Activated CD4-positive, alpha-beta T cell treated with anti-CD3 and anti-CD28 coated beads, Interleukin-2, amount 10 ng/mL, durations not matched to agents 7 days and 5 days (primary cell): ENCODE measurements at regions not wholly inside any gene's neighbourhood (a gene's known extent, or its start where the extent isn't known, plus 50 kb on each side); places are given as distances from the start of the nearest gene placed in this dataset.

Source experiments
- CTCF ChIA-PET: fragments of 350-600 bp; sonication (Branson Sonifier 250); formaldehyde crosslinking; loops from one replicate; lab custom pipeline; 2021; ENCODE audit warnings: antibody characterized with exemption; lab: Charles Lee
- POLR2A ChIA-PET: fragments of 350-600 bp; sonication (Branson Sonifier 250); formaldehyde crosslinking; loops from one replicate; lab custom pipeline; 2021; ENCODE audit warnings: antibody characterized with exemption; lab: Charles Lee
- DNase-seq: peaks from one replicate; pipeline ENCODE4 v3.0.0-alpha.2; 2020
- H3K27ac Mint-ChIP-seq: one replicate; pipeline ENCODE4 v1.8.0; 2021; ENCODE audit warnings: mild to moderate bottlenecking, moderate library complexity, mixed read lengths
- H3K27me3 Mint-ChIP-seq: one replicate; pipeline ENCODE4 v1.8.0; 2021; ENCODE audit warnings: mixed read lengths
- H3K36me3 Mint-ChIP-seq: one replicate; pipeline ENCODE4 v1.8.0; 2021; ENCODE audit warnings: low read depth, mixed read lengths
- H3K4me1 Mint-ChIP-seq: one replicate; pipeline ENCODE4 v1.8.0; 2021; ENCODE audit warnings: mixed read lengths
- H3K4me3 Mint-ChIP-seq: one replicate; pipeline ENCODE4 v1.8.0; 2021; ENCODE audit warnings: mild to moderate bottlenecking, moderate library complexity, mixed read lengths
- H3K9me3 Mint-ChIP-seq: one replicate; pipeline ENCODE4 v1.8.0; 2021; ENCODE audit warnings: mixed read lengths

DNA sequence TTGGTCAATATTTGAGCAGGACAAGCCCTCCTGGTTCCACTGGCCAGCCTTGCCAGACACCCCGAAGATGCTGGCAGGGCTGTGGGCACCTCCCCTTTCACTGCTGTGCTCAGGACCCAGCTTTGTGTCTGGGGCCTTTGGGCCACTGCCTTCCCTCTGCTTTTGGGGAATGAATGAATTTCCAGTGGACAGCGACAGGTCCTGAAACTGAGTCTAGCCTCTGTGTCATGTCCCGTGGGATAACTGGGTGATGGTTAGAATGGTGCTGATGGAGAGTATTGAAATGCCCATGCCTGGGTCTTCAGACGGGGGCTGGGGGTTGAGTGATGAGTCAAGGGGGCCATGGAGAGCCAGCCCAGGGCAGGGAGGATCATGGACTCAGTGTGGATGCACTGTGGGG is 135.8 kb downstream of the FOXL1 start:
- DNase-seq, result no peak
- H3K27ac Mint-ChIP-seq, result no peak overlapping the region
- no peaks in the 10 kb centered on the region for H3K9me3 Mint-ChIP-seq
- ChIA-PET POLR2A (no interaction called here), CTCF (no interaction called here)
- no peak overlapping the region for H3K4me3 Mint-ChIP-seq
- H3K4me1 Mint-ChIP-seq, result no peaks in the 10 kb centered on the region
- no peaks in the 10 kb centered on the region for H3K36me3 Mint-ChIP-seq
- peaks cover 3% of the 10 kb centered on the region for H3K27me3 Mint-ChIP-seq

DNA sequence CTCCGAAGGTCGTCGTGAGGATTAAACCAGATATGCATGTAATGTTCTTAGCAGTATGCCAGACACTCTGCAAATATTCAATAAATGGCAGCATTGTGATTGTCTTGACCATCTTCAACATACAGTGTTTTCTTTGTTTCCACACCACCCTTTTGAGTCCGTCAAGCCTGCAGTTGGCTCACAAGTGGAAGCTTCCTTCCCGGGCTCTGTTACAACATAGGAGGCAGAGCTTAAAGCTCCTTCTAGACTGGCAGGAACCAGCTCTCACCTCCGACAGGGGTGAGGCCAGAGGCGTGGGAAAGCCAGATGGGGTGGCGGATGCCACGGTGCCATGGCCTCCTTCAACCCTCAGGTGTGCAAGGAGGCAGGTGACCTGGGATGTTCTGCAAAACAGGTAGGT is 138.3 kb downstream of the FOXL1 start:
- Mint-ChIP-seq H3K9me3 (no peaks in the 10 kb centered on the region), H3K4me1 (no peaks in the 10 kb centered on the region), H3K27me3 (peaks cover 3% of the 10 kb centered on the region), H3K27ac (no peak overlapping the region), H3K4me3 (no peak overlapping the region), H3K36me3 (no peaks in the 10 kb centered on the region)
- POLR2A ChIA-PET, result no interaction called here
- no peak for DNase-seq
- CTCF ChIA-PET, result no interaction called here

DNA sequence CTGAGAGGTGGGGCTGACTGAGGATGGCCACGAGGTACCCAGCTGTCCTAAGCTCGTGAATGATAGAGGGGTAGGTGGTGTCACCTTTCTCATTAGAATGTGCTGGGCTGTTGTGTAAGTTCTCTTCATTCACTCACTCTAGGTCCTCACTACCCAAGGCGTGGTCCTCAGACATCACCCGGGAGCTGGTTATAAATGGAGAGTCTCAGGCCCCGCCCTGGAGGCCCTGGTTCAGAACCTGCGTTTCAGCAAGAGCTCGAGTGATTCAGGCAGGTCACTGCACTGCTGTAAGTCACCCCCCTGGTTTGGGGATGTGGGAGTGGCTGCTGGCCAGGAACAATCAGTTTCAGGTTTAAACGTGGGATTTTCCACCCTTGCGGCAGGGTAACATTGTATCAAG is 139.8 kb downstream of the FOXL1 start:
- ChIA-PET POLR2A (no interaction called here), CTCF (no interaction called here)
- Mint-ChIP-seq H3K9me3 (no peaks in the 10 kb centered on the region), H3K36me3 (no peaks in the 10 kb centered on the region), H3K4me3 (no peak overlapping the region), H3K27ac (no peak overlapping the region), H3K4me1 (no peaks in the 10 kb centered on the region), H3K27me3 (peaks cover 3% of the 10 kb centered on the region)
- DNase-seq, result no peak

DNA sequence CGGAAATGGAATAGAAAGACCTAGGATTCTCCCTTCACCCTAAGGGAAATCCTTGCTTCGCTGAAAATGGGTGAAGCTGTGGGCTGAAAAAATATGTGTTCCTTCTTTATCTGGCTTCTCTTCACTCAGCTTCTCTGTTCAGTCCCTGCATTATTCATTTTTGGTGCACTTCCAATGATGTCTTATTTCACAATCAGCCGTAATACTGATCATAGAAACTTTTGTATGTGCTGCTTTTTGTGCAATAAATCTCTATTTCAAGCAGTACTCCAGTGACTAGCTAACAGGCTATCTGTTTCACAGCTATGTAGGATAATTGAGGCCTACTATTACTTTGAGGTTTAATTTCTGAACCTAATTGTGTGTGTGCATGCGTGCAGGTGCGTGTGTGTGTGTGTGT is 144.6 kb downstream of the FOXL1 start:
- ChIA-PET CTCF (no interaction called here), POLR2A (interaction anchor here (0.6 kb wide), 1 partner anchor 11 kb away, joined by 3 read pairs; no protein-coding TSS in a partner anchor)
- Mint-ChIP-seq H3K27ac (no peak overlapping the region), H3K9me3 (no peaks in the 10 kb centered on the region), H3K36me3 (no peaks in the 10 kb centered on the region), H3K27me3 (peaks cover 3% of the 10 kb centered on the region), H3K4me3 (no peak overlapping the region), H3K4me1 (no peaks in the 10 kb centered on the region)
- DNase-seq, result no peak

GRCh38 chr16:86723689-86724088 is 145.3 kb downstream of the FOXL1 start:
- ChIA-PET POLR2A (no interaction called here), CTCF (no interaction called here)
- DNase-seq, result no peak
- no peaks in the 10 kb centered on the region for H3K36me3 Mint-ChIP-seq
- H3K4me1 Mint-ChIP-seq, result no peaks in the 10 kb centered on the region
- no peak overlapping the region for H3K27ac Mint-ChIP-seq
- H3K9me3 Mint-ChIP-seq, result no peaks in the 10 kb centered on the region
- H3K27me3 Mint-ChIP-seq, result peaks cover 3% of the 10 kb centered on the region
- no peak overlapping the region for H3K4me3 Mint-ChIP-seq

DNA sequence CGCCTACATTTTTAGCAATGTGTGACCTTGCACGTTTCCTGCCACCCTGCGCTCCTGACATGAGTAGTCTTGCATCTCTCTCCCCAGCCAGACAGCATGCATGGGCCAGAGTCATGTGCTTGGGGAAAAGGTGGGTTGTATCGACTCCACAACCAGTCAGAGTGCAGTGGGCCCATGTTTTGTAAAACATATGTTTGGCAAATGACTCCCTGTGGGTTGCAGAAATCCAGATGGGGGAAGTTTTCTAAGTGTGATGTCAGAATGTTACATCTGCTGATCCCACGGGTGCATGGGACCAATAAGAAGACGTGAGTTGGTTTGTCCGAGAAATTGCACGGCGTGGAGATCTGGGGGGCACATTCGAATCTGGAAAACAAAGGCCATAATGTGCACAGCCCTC is 147.1 kb downstream of the FOXL1 start:
- no peaks in the 10 kb centered on the region for H3K4me1 Mint-ChIP-seq
- H3K27ac Mint-ChIP-seq, result no peak overlapping the region
- DNase-seq, result no peak
- no peak overlapping the region for H3K4me3 Mint-ChIP-seq
- H3K27me3 Mint-ChIP-seq, result peaks cover 3% of the 10 kb centered on the region
- ChIA-PET CTCF (interaction anchor here (0.7 kb wide), 1 partner anchor 493 kb away, joined by 3 read pairs; no protein-coding TSS in a partner anchor), POLR2A (no interaction called here)
- H3K9me3 Mint-ChIP-seq, result no peaks in the 10 kb centered on the region
- H3K36me3 Mint-ChIP-seq, result no peaks in the 10 kb centered on the region

- ChIA-PET POLR2A (no interaction called here), CTCF (no interaction called here)
- Mint-ChIP-seq H3K36me3 (no peaks in the 10 kb centered on the region), H3K4me1 (no peaks in the 10 kb centered on the region), H3K9me3 (no peaks in the 10 kb centered on the region), H3K4me3 (no peak overlapping the region), H3K27ac (no peak overlapping the region), H3K27me3 (peaks cover 7% of the 10 kb centered on the region)
- DNase-seq, result no peak
These were observed 148.0 kb downstream of the FOXL1 start for GRCh38 chr16:86726340-86726739.

GRCh38 chr16:86727131-86727530 is 148.8 kb downstream of the FOXL1 start:
- Mint-ChIP-seq H3K4me1 (no peaks in the 10 kb centered on the region), H3K27ac (no peak overlapping the region), H3K4me3 (no peak overlapping the region), H3K9me3 (no peaks in the 10 kb centered on the region), H3K36me3 (no peaks in the 10 kb centered on the region), H3K27me3 (peaks cover 14% of the 10 kb centered on the region)
- ChIA-PET POLR2A (no interaction called here), CTCF (no interaction called here)
- DNase-seq, result no peak

DNA sequence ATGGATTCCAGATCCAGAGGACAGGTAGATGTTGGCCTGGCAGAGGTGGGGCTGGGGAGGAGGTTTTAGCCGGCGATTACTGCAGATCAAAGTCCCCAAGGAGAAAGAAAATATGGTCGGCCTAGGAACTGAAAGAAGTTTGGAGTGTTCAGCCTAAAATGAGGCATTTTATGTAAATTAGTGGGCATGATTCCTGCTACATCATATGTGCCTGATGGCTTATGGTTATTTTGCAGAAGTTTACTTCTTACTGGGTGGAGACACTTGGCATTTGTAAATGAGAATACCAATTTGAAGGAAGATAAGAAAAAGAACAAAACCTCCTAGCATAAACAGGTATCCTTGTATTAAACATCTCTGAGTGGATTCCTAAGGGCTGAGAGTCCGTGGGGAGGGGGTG is 149.3 kb downstream of the FOXL1 start:
- no peak overlapping the region for H3K27ac Mint-ChIP-seq
- H3K9me3 Mint-ChIP-seq, result no peaks in the 10 kb centered on the region
- no peaks in the 10 kb centered on the region for H3K36me3 Mint-ChIP-seq
- no peak for DNase-seq
- CTCF ChIA-PET, result no interaction called here
- POLR2A ChIA-PET, result no interaction called here
- peaks cover 17% of the 10 kb centered on the region for H3K27me3 Mint-ChIP-seq
- no peak overlapping the region for H3K4me3 Mint-ChIP-seq
- no peaks in the 10 kb centered on the region for H3K4me1 Mint-ChIP-seq

DNA sequence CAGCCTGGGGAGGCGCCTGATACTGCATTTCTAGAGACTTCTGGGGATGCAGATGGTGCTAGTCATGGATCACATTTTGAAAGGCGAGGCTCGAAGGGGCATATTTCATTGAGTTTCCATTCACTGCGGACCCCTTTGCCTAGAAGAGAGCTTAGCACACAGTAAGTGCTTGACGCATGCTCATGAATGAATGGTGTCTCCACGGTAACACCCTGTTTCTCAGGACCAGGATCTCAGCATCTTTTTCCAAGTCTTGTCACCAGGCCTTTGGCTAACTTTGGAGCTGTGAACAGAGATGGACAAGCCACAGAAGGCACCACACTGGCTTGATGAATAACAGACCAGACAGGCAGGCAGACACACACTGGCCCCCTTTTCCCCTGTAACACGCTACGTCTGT is 151.3 kb downstream of the FOXL1 start:
- no peak for DNase-seq
- peaks cover 31% of the 10 kb centered on the region for H3K27me3 Mint-ChIP-seq
- no peaks in the 10 kb centered on the region for H3K36me3 Mint-ChIP-seq
- H3K4me3 Mint-ChIP-seq, result no peak overlapping the region
- no peaks in the 10 kb centered on the region for H3K9me3 Mint-ChIP-seq
- CTCF ChIA-PET, result no interaction called here
- POLR2A ChIA-PET, result no interaction called here
- H3K4me1 Mint-ChIP-seq, result no peaks in the 10 kb centered on the region
- H3K27ac Mint-ChIP-seq, result no peak overlapping the region

GRCh38 chr16:86730086-86730485 is 151.7 kb downstream of the FOXL1 start:
- H3K27me3 Mint-ChIP-seq, result peaks cover 31% of the 10 kb centered on the region
- H3K27ac Mint-ChIP-seq, result no peak overlapping the region
- H3K4me1 Mint-ChIP-seq, result no peaks in the 10 kb centered on the region
- no peaks in the 10 kb centered on the region for H3K36me3 Mint-ChIP-seq
- no peaks in the 10 kb centered on the region for H3K9me3 Mint-ChIP-seq
- ChIA-PET POLR2A (no interaction called here), CTCF (no interaction called here)
- no peak for DNase-seq
- H3K4me3 Mint-ChIP-seq, result no peak overlapping the region

DNA sequence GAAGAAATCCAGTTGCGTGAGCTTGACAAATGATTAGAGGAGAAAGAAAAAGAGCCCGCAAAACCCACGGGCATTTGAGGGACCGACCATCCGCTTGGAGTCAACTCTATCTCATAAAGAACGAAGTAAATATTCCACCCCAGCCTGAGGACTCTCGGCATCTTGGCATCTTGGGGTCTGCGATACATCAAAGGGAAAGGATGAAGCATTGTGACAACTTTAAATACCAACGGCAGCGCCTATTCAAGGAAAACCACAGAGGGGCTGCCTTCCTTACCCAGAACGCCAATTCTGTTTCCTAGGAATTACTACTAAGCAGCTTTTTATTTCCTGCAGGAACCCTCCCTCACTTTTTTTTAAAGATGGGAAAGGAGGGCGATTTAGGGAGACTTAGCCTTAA is 152.2 kb downstream of the FOXL1 start:
- CTCF ChIA-PET, result no interaction called here
- Mint-ChIP-seq H3K27me3 (peaks cover 31% of the 10 kb centered on the region), H3K9me3 (no peaks in the 10 kb centered on the region), H3K36me3 (no peaks in the 10 kb centered on the region), H3K4me3 (no peak overlapping the region), H3K4me1 (no peaks in the 10 kb centered on the region), H3K27ac (no peak overlapping the region)
- DNase-seq, result no peak
- POLR2A ChIA-PET, result no interaction called here

GRCh38 chr16:86732621-86733295 is 154.4 kb downstream of the FOXL1 start:
- H3K9me3 Mint-ChIP-seq, result no peaks in the 10 kb centered on the region
- H3K27me3 Mint-ChIP-seq, result peaks cover 31% of the 10 kb centered on the region
- H3K4me1 Mint-ChIP-seq, result no peaks in the 10 kb centered on the region
- no peak overlapping the region for H3K4me3 Mint-ChIP-seq
- H3K27ac Mint-ChIP-seq, result no peak overlapping the region
- ChIA-PET POLR2A (no interaction called here), CTCF (no interaction called here)
- DNase-seq, result no peak
- H3K36me3 Mint-ChIP-seq, result no peaks in the 10 kb centered on the region

DNA sequence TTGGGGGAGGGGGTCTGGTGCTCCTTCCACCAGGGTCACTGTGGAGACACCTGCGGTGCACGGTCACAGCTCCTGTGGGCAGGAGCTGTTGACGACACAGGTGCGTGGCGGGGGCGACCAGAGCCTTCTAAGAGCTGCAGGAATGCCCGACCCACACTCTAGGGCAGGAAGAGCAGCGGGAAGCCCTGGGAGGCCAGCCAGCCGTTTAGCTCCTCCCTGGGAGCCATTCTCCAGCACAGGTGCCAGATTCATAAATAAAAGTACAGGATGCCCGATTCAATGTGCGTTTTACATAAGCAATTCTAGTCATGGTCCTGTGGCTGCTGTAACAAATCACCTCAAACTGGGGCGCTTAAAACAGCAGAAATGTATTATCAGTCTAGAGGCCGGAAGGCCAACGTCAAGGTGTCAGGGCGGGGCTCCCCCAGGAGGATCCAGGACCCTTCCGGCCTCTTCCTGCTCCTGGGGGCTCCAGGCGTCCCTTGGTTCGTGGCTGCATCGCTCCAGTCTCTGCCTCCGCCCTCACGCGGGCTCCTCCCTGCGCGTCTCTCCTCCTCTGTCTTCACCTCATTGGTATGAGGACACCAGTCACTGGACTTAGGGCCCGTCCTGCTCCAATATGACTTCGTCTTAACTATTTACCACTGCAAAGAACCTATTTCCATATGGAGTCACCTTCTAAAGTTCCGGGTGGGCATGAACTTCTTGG is 155.4 kb downstream of the FOXL1 start:
- CTCF ChIA-PET, result no interaction called here
- no peak for DNase-seq
- Mint-ChIP-seq H3K36me3 (no peaks in the 10 kb centered on the region), H3K27me3 (peaks cover 27% of the 10 kb centered on the region), H3K27ac (no peak overlapping the region), H3K4me3 (no peak overlapping the region), H3K4me1 (no peaks in the 10 kb centered on the region), H3K9me3 (no peaks in the 10 kb centered on the region)
- POLR2A ChIA-PET, result no interaction called here
